GM21576 (cell line): ENCODE measurements at regions not wholly inside any gene's neighbourhood (a gene's known extent, or its start where the extent isn't known, plus 50 kb on each side); places are given as distances from the start of the nearest gene placed in this dataset.
"Not testable (repeated sequence)": the region's sequence is repeated elsewhere in the genome, so short reads cannot be mapped to it uniquely, and the experiment has no call there.

Experiments used
- ATAC-seq: cut with Tn5 transposase; IDR thresholded peaks from one replicate; pipeline ENCODE4 v1.9.1; 2021; ENCODE audit warnings: mild to moderate bottlenecking, moderate library complexity; ENCODE audit not compliant: unreplicated experiment

DNA sequence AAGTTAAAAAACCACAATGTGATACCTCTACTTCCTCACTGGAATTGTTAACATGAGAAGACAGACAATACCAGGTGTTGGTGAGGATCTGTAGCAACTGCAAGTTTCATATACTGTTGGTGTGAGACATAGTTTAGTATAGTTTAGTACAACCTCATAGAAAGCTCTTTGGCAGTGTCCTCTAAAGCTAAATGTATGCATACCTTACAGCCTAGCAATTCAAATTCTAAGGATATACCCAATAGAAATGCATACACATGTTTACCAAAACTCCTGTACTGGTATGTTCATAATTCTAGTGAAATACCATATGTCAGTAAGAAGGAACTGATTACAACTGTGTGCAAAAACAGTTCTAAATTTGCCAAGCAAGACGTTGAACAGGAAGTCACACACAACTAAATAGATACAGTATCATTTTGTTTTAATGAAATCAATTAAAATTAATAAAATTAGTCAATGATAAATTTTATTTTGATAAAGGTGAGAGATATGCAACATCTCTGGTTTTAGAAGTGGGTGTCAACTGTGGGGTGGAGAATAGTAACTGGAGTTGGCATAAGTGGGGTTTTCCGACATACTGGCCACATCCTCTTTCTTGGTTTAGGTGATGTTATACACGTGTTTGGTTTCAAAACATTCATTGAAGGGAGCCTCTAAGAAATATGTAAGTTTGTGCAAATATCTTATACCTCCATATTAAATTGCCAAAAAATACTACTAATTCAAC lies 450.7 kb downstream of the PTPRC start:
- peak; percentile 89 for ATAC-seq

DNA sequence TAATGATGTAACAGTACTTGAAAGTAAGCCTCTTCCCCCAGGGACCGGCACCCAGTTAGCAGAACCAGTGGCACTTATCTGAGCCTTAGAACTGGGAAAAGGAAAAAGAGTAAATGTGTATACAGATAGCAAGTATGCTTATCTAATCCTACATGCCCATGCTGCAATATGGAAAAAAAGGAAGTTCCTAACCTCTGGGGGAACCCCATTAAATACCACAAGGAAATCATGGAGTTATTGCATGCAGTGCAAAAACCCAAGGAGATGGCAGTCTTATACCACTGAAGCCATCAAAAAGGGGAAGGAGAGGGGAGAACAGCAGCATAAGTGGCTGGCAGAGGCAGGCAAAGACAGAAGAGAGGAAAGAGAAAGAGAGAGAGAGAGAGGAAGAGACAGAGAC lies 456.8 kb downstream of the PTPRC start:
- ATAC-seq, result not testable (repeated sequence)

DNA sequence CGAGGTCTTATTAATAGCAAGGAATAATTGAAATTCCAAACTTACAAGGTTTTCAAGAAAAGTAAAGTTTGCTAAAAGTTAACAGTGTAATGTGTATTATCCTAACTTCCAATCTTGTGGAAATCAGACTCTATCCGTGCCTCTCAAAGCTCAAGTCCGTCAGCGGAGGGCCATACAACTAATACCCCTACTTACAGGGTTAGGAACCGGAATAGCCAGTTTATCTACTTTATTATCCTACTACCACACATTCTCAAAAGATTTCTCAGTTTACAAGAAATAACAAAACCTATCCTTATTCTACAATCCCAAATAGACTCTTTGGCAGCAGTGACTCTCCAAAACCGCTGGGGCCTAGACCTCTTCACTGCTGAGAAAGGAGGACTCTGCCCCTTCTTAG lies 457.8 kb downstream of the PTPRC start:
- ATAC-seq, result no peak

DNA sequence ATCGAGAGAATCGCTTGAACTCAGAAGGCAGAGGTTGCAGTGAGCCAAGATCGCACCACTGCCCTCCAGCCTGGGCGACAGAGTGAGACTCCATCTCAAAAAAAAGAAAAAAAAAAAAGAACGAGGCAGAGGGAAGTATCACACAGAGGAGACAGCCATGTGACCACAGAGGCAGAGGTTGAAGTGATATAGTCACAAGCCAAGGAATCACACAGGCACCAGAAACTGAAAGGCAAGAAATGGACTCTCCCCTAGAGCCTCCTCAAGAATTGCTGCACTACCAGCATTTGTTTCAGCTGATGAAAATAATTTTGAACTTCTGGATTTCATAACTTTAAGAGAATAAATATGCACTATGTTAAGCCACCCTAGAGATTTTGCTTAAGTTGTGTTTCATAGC lies 459.6 kb downstream of the PTPRC start:
- ATAC-seq, result no peak

DNA sequence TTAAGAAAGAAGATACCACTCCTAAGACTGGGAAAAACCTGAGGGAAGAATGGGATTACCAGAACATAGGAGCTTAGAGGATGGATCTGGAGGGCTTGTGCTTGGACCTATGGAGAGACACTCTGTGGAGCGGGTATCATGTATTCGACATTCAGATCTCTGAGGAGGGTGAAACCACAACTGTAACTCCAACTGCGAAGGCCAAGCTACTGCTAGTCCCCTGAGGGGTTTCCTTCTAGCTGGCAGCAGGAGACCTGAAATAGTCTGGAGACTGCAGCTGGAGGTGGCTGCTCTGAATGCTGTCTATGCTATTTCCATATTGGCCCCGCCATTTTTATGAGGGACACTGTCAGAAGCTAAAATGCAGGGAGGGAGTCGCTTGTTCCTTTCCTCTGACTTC lies 462.3 kb downstream of the PTPRC start:
- no peak for ATAC-seq

DNA sequence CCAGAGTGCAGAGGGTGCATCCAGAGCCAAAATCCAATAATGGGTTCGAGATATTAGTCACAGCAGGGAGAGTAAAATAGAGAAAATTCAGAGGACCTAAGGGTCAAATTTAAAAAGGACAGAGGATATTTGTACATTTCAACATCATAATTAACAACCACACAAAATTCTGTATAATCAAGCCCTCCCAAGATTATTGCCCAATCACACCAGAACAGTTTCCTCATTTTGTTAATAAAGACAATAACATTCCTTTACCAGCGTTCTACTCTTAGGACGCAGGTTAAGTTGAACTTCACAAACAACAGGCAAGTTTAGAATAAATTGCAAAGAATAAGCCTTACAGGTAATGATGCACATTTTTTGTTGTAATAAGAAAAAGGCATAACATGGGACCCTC lies 462.8 kb downstream of the PTPRC start:
- ATAC-seq, result no peak

DNA sequence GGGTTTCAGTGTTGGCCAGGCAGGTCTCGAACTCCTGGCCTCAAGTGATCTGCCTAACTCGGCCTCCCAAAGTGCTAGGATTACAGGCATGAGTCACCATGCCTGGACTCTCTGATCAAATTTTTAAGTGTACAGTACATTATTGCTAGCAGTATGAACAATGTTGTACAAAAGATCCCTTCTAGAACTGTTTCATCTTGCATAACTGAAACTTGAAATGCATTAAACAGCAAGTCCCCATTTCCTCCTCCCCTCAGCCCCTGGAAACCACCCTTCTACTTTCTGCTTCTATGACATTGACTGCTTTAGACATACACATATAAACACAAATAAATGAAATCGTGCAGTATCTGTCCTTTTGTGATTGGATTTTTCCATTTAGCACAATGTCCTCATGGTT lies 463.4 kb downstream of the PTPRC start:
- ATAC-seq, result peak; percentile 77

DNA sequence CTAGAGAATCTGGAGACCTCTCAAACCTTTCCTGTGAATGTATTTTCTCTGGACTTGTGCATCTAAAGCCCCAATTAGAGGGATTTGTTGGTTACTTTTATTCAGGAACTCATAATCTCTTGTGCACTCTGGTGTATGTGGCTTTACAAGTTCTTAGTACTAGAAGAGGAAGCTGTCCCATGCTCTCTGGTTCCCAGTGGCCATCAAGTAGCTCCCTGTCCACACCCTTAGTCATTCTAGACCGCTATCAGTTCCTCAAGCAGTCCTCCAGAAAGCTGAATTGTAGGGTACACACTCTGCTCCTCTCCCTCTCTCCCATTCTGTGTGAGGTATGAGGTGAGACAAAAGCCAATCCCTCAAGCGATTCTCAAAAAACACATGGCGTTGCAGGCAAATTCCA lies 470.3 kb downstream of the PTPRC start:
- ATAC-seq, result no peak

DNA sequence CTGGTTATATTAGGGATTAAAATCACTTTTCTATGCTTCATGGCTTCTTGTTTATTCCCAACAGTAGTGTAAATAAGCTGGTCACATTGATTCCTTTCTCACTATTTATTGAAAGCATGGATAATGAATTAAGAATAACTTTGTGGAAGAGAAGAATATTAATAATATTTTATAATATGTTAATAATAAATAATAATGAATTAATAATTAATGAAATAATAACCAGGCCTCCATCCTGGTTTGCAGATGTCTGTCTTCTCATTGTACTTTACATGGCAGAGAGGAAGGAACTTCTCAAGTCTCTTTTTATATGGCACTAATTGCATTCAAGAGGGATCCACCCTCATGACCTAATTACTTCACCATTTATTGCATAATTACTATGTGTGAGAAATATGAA lies 473.5 kb downstream of the PTPRC start:
- no peak for ATAC-seq

DNA sequence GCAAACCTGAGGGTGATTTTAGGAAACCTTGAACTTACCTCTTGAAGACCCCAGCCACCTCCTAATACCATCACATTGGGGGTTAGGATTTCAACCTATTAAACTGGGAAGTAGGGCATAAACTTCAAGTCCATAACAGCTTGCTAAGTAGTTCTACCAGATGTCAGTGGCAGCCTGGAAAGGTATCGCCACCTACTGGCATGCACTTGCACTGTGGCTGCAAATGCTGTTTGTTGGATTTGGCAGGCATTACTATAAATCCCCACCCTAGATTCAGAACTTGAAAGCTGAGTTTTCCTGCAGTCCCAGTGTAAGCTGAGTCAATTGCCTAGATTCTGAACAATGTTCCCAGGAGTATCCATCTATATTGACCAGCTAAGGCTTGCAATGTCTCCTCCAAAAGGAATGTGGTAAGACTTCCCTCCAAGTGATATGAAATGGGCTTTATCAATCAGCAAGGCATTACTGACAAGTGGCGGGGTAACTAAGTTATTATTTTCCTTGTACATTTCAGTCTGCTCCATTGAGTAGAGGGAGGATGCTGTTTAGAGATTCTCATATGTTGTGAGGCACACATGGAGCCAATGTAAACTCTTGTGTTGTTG lies 474.5 kb downstream of the PTPRC start:
- peak; percentile 76 for ATAC-seq

DNA sequence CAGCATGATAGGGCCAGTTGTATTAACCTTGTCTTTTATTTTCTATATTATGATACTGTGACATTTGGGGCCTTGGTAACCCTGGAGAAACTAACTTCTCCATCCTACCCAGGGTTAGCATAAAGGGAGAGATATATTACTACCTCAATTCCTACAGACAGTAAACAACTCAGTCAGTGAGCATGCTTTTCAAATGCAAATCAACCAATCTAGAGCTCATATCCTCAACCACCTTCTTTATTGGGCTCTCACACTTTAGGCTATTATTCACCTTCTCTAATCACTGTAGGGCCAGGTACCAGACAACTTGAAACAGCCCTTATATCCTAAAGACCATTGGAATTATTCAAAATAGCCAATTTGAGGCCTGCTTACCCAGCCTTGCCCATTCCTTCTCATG lies 477.6 kb downstream of the PTPRC start:
- ATAC-seq, result no peak

DNA sequence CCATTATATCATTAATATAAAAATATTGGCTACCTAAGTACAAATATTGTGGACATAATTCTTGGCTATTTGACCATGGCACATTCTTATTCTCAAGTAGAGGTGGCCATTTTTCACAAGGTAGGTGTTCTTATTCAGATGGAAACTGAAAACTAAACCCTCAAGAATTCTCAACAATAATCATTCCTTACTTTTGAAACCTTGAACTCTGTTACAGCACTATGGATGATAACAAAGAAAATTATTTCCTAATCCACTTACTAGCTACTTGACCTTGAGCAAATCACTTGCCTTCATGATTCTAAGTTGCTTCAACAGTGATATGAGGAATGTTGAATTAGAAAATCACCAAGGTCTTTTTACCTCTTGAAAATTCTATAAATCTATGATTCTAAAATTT lies 482.2 kb downstream of the PTPRC start:
- no peak for ATAC-seq

DNA sequence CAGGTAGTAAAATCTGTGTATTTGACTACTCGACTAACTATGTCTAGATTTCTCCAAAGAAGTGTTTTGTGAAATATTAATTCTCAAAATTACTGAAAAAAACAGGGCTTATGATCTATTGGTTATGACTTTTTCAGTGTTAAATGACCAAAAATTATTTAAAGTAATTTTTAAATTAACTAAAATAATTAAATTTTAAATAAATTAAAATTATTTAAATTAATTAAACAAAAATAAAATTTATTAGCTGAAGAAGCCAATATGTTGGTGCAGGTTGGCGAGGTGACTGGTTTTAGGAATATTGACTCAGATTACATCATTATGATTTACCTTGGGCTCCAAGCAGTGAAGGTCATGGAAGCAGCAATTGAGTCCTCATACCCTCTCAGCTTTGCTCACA lies 483.2 kb downstream of the PTPRC start:
- no peak for ATAC-seq

DNA sequence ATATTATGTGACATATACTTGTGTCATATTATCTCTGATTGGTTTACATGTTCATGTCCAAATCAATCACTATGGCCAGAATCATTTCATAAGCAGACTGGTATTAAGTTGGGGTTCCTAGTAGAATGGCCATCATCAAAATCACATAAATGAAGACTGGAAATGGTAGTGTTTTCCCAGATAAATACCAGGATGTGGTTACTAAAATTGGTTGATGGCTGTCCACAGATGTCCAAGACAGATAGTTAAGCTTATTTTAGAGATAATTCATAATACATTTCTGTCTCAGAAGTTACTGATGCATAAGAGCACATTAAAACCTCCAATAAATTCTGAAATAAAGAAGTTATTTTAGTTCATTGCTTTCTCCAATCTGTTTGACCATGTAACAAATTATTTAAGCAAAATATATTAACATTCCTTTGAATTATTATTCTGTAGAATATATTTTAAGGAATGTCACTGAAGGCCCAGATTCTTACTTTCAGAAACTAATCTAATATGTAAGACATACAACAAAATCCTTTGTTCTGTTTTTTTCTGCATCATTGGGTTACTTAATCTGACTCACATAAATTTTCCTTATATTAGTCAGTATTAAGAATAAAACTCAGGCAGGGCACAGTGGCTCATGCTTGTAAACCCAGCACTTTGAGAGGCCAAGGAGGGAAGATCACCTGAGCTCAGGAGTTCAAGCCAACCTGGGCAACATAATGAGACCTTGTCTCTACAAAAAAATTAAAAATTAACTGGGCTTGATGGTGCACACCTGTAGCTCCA lies 483.9 kb downstream of the PTPRC start:
- no peak for ATAC-seq

DNA sequence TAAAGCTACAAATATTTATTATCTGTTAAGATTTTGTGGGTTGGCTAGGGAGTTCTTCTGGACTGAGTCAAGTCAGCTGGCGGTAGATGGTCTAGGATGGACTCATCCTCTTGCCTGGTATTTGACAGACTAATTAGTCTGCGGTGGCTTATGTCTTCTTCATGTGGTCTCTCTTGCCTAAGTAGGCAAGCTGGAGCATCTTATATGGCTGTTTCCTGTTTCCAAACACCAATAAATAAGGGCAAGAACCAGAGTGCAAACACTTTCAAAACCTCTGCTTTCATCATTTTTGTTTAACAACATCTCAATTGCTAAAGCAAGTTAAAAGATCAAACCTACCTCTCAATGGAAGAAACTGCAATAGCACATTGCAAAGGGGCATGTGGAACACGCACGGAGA lies 484.8 kb downstream of the PTPRC start:
- no peak for ATAC-seq

DNA sequence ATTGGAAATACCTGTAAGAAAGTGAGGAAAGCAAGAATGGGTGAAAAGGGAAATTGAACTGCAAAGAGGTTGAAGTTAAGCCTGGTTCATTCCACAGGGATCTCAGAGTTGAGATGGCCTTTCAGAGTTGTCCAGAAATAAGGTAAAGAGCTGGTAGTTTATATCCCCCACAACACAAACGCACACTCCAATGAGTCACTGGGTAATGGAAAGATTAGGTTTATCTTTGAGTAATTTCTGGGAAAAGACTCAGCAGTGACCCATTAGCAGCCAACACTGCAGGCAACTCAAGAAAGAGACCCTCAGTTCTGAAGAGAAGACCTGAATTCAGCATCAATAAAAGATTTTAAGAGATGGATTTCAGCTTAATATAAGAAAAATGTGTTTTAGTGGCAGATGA lies 485.5 kb downstream of the PTPRC start:
- ATAC-seq, result no peak

DNA sequence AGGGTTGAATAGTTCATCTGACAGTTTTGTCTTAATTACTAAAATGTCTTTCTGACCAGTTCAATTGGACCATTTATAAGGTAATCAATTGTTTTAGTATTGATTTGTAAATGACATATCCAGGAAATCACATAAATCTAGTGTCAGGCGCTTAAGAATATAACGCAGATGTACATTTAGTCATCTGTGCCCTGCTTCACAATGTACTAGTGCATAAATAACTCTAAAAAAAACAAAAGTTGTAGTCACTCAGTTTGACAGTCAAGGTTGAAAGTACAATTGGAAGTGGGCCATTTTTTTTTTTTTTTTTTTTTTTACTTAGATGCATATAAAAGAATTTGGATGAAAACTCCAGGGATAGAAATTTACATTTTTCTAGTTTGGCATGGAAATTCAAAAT lies 490.4 kb downstream of the PTPRC start:
- ATAC-seq, result no peak

DNA sequence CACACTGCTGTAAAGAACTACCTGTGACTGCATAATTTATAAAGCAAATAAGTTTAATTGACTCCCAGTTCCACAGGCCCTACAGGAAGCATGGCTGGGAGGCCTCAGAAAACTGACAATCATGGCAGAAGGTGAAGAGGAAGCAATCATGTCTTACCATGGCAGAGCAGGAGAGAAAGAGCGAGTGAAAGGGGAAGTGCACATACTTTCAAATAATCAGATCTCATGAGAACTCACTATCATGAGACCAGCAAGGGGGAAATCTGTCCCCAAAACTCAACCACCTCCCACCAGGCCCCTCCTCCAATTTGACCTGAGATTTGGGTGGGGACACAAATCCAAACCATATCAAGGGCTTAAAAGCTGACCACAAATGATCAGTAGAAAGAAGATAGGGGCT lies 493.2 kb downstream of the PTPRC start:
- ATAC-seq, result no peak

DNA sequence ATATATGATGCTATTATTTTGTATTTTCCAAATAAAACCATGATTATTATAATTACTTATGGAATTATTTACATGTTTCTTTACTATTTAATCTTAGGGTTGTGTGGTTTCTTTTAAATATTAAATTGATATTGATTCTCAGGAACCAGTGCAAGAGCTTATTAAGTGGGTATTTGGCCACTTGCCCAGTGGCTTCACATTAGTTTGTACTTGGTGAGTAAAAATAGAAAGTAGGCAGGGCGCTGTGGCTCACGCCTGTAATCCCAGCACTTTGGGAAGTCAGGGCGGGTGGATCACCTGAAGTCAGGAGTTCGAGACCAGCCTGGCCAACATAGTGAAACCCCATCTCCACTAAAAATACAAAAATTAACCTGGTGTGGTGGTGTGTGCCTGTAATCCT lies 497.1 kb downstream of the PTPRC start:
- ATAC-seq, result no peak

DNA sequence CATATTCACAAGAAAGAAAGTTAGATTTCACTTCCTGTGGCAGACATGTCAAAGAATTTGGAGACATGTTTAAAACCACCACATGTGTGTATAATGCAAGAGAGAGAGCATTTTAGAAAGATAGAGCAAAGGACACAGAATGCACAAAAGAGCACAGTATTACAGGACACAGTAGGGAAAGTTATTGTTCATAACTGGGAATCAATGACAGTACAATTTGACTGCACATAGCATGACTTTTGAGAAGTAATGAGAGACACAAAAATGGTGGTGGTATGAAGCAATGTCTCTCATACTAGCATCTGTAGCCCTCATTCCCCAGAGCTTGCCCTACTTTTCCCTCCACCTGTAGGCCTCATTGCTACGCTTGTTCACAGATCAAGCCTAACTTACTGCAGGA lies 499.2 kb downstream of the PTPRC start:
- ATAC-seq, result no peak

DNA sequence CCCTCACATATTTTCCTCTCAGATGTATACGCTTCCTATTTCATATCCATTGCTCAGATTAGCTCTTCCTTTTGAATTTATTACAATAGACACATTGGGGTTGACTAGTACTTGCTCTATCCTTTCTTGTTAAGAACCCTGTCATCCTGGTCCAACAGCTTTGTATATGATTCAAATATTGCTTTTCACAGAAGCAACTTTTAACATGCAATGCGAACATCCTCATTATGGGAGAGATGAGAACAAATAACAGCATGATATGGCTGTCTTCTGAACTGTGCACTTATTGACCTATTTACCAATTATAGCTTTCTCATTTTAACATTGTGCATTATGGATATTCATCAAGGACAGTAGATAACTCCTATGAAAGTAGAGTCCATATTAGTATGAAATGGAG lies 510.8 kb downstream of the PTPRC start:
- no peak for ATAC-seq

DNA sequence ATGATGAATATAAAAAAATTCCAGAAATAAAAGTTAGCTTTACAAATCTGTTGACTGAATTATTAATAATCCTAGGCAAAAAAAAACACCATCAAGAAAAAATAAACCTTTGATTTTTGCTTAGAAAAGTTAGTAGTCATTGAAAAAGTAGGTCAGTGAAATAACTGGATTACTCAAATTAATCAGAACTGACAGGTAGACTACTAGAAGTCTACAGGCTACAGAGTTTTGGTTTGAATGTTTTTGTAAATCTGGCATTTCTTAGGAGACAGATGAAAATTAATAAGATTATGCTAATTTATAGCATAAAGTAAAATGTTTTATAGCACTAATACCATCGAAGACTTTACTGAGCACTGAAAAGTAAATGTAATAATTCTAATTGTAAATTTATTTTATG lies 511.9 kb downstream of the PTPRC start:
- ATAC-seq, result no peak
